Duodenal mucosa (tissue), 2 donors: ENCODE measurements at regions not wholly inside any gene's neighbourhood (a gene's known extent, or its start where the extent isn't known, plus 50 kb on each side); places are given as distances from the start of the nearest gene placed in this dataset.

Experiments used
- H3K27ac ChIP-seq: one replicate; pipeline ENCODE4 v1.7.0; 2013; ENCODE audit warnings: low read depth, low read length
- H3K27me3 ChIP-seq, 2 donors: one replicate each; pipeline ENCODE4 v1.7.0; 2013; ENCODE audit warnings: low read length in 2 of 2, control low read depth in 1 of 2; ENCODE audit not compliant: insufficient read depth in 2 of 2, control insufficient read depth in 1 of 2
- H3K36me3 ChIP-seq, 2 donors: one replicate each; pipeline ENCODE4 v1.7.0; 2013; ENCODE audit warnings: low read length in 2 of 2, control low read depth in 1 of 2; ENCODE audit not compliant: insufficient read depth in 2 of 2, control insufficient read depth in 1 of 2
- H3K4me1 ChIP-seq, 2 donors: one replicate each; pipeline ENCODE4 v1.7.0; 2013; ENCODE audit warnings: low read length in 2 of 2, control low read depth in 1 of 2; ENCODE audit not compliant: insufficient read depth in 2 of 2, control insufficient read depth in 1 of 2
- H3K4me3 ChIP-seq, 2 donors: one replicate each; pipeline ENCODE4 v1.7.0; 2013; ENCODE audit warnings: low read length in 2 of 2, low read depth in 1 of 2
- H3K9ac ChIP-seq, 2 donors: one replicate each; pipeline ENCODE4 v1.7.0; 2013; ENCODE audit warnings: low read length in 2 of 2, low read depth in 1 of 2
- H3K9me3 ChIP-seq, 2 donors: one replicate each; pipeline ENCODE4 v1.7.0; 2013; ENCODE audit warnings: low read length in 2 of 2, control low read depth in 1 of 2; ENCODE audit not compliant: control insufficient read depth in 1 of 2

GRCh38 chr1:57696904-57697303 lies 273.0 kb upstream of the DAB1 start:
- Histone ChIP-seq H3K27me3 (no peaks in the 10 kb centered on the region), H3K9ac (no peak overlapping the region), H3K4me3 (no peak overlapping the region), H3K9me3 (peaks cover 0 to 8% of the 10 kb centered on the region in 2 donors), H3K27ac (no peak overlapping the region), H3K36me3 (no peaks in the 10 kb centered on the region), H3K4me1 (no peaks in the 10 kb centered on the region)

GRCh38 chr1:57696043-57696442 lies 272.2 kb upstream of the DAB1 start:
- Histone ChIP-seq H3K4me3 (no peak overlapping the region), H3K27ac (no peak overlapping the region), H3K4me1 (no peaks in the 10 kb centered on the region), H3K9me3 (peaks cover 0 to 8% of the 10 kb centered on the region in 2 donors), H3K9ac (no peak overlapping the region), H3K27me3 (no peaks in the 10 kb centered on the region), H3K36me3 (no peaks in the 10 kb centered on the region)

GRCh38 chr1:57686306-57686705 lies 262.4 kb upstream of the DAB1 start:
- no peaks in the 10 kb centered on the region for H3K9me3 ChIP-seq
- H3K27me3 ChIP-seq: no peaks in the 10 kb centered on the region
- no peaks in the 10 kb centered on the region for H3K4me1 ChIP-seq
- H3K4me3 ChIP-seq: no peak overlapping the region
- H3K36me3 ChIP-seq: no peaks in the 10 kb centered on the region
- no peak overlapping the region for H3K27ac ChIP-seq
- no peak overlapping the region for H3K9ac ChIP-seq

DNA sequence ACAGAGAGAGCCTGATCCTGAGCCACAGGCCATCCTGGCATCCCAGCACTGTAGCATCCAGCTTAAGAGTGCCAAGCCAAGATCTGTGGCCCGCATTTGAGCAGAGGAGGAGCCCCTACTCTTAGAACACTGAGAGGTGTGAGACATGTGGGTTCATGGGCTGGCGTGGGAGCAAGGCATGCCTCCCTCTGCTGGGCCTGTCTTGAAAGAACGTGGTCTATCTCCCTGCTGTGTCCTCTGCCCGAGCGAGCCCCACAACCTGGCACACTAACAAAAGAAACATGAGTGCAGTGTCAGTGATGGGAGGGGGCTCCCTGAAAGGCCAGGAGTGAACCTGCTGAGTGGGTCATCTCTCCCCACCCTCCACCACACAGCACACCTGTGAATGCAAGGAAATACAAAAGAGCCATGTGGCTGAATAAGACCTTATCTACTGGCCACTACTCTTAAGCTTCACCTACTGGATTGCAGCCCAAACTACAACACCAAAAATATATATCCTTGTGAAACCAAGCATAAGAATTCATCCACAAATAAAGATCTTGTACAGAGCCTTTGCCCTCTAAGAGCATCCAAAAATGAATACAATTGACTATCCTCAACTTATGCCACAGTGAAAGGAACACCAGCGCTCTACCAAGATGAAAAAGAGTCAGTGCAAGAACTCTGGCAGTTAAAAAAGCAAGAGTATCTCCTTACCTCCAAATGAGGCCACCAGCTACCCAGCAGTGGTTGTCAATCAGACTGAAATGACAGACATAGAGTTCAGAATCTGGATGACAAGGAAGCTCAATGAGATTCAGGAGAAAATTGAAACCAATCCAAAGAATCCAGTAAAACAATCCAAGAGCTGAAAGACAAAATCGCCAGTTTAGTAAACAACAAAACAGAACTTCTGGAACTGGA lies 259.4 kb upstream of the DAB1 start:
- Histone ChIP-seq H3K9ac (no peak overlapping the region), H3K9me3 (no peaks in the 10 kb centered on the region), H3K27ac (no peak overlapping the region), H3K27me3 (no peaks in the 10 kb centered on the region), H3K4me3 (no peak overlapping the region), H3K4me1 (no peaks in the 10 kb centered on the region), H3K36me3 (no peaks in the 10 kb centered on the region)

DNA sequence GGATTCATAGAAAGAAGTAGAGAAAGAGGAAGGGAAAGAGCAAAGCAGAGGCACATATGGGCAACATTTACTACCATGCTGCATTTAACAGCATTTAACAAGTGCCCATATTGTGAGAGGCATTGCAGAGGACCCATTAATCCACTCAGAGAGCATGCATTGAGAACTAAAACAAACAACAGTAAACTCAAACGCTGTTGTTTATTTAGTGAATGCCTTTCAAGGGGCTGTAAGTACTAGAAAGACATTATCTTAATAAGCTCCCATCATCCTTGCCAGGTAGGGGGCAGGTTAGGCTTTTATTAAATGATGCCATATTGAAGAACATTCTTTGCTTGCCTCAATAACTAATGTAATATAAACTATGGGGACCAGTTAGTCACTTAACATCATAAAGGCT lies 254.3 kb upstream of the DAB1 start:
- no peaks in the 10 kb centered on the region for H3K27me3 ChIP-seq
- no peak overlapping the region for H3K9ac ChIP-seq
- no peak overlapping the region for H3K4me3 ChIP-seq
- H3K36me3 ChIP-seq: no peaks in the 10 kb centered on the region
- no peaks in the 10 kb centered on the region for H3K9me3 ChIP-seq
- no peaks in the 10 kb centered on the region for H3K4me1 ChIP-seq
- H3K27ac ChIP-seq: no peak overlapping the region

DNA sequence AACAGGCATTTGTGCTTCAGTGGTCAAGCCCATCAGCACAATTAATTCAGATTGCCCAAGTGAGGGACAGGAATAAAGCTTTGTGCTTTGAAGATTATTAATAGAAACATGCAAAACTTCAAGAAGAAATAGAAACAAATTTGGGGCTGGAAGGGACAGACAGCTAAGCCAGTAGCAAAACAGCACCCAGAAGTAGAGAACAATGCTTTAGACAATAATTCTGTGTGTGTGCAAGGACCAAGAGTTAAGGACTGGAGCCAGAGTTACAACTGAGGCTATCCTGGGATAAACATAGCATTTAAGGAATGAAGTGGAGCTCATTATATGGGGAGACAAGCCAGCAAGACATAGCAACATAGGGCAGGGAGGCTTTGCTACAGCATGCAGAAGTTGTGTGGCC lies 251.9 kb upstream of the DAB1 start:
- Histone ChIP-seq H3K27ac (no peak overlapping the region), H3K27me3 (no peaks in the 10 kb centered on the region), H3K9ac (no peak overlapping the region), H3K9me3 (no peaks in the 10 kb centered on the region), H3K4me3 (no peak overlapping the region), H3K4me1 (no peaks in the 10 kb centered on the region), H3K36me3 (no peaks in the 10 kb centered on the region)

- Histone ChIP-seq H3K9me3 (no peaks in the 10 kb centered on the region), H3K27me3 (no peaks in the 10 kb centered on the region), H3K36me3 (no peaks in the 10 kb centered on the region), H3K9ac (no peak overlapping the region), H3K4me3 (no peak overlapping the region), H3K4me1 (no peaks in the 10 kb centered on the region), H3K27ac (no peak overlapping the region)
Measured at GRCh38 chr1:57674801-57675200, 250.9 kb upstream of the DAB1 start.

- Histone ChIP-seq H3K9me3 (no peaks in the 10 kb centered on the region), H3K27me3 (no peaks in the 10 kb centered on the region), H3K27ac (no peak overlapping the region), H3K36me3 (no peaks in the 10 kb centered on the region), H3K4me1 (no peaks in the 10 kb centered on the region), H3K9ac (no peak overlapping the region), H3K4me3 (no peak overlapping the region)
Measured at GRCh38 chr1:57672346-57673140, 248.7 kb upstream of the DAB1 start.

- no peak overlapping the region for H3K27ac ChIP-seq
- no peaks in the 10 kb centered on the region for H3K9me3 ChIP-seq
- no peaks in the 10 kb centered on the region for H3K27me3 ChIP-seq
- no peak overlapping the region for H3K9ac ChIP-seq
- H3K36me3 ChIP-seq: no peaks in the 10 kb centered on the region
- no peaks in the 10 kb centered on the region for H3K4me1 ChIP-seq
- no peak overlapping the region for H3K4me3 ChIP-seq
Measured at GRCh38 chr1:57671750-57672149, 247.9 kb upstream of the DAB1 start.

DNA sequence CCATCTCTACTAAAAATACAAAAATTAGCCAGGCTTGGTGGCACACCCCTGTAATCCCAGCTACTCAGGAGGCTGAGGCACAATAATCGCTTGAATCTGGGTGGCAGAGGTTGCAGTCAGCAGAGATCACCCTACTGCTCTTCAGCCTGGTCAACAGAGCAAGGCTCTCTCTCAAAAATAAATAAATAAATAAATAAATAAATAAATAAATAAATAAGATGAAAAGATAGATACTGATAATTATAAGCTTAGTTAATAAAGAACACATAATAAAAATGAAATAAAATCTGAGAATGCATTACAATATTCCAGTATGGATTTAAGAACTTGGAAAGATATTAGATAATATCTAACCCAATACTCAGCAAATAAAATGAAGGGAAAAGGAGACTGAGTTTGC lies 235.9 kb upstream of the DAB1 start:
- no peaks in the 10 kb centered on the region for H3K27me3 ChIP-seq
- H3K4me3 ChIP-seq: no peak overlapping the region

More for the DNA sequence above, 235.9 kb upstream of the DAB1 start:
- no peaks in the 10 kb centered on the region for H3K4me1 ChIP-seq
- H3K9me3 ChIP-seq: no peaks in the 10 kb centered on the region
- H3K27ac ChIP-seq: no peak overlapping the region
- no peaks in the 10 kb centered on the region for H3K36me3 ChIP-seq
- no peak overlapping the region for H3K9ac ChIP-seq
